ENCODE measurements at regions not wholly inside any gene's neighbourhood (a gene's known extent, or its start where the extent isn't known, plus 50 kb on each side); places are given as distances from the start of the nearest gene placed in this dataset.

DNA sequence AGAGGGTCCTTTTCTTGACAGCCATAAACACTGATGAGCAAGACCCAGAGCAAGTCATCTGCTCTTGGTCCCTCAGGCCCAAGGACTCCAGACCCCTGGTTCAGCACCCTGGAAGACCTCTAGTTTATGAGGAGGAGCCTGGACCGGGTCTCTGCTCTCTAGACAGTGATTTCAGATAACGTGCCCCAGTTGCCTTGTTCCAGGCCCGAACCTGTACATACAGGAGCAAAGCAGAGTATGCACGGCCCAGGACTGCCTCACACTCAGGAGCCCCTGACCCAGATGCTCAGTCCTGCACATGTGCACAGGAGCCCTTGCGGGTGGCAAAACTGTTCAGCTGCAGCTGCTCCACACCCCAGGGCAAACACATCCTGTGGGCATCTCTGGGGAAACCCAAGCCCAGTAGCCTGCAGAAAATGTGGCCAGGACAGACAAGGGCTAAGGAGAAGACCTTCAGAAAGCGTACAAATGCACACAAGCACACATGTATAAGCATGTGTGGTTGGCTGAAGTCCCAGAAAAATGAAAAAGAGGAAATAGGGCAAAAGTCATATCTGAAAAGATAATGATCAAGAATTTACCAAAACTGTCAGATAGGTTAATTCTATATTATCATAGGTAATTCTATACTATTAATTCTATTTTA lies 59.9 kb upstream of the CORO2B start:
- peaks cover 12% of the 10 kb centered on the region for H3K4me1 ChIP-seq (ENCODE audit: control insufficient read depth, insufficient read depth, low read length)
- H3K9me3 ChIP-seq (ENCODE audit: control insufficient read depth, insufficient read depth, low read length) = no peaks in the 10 kb centered on the region
- H3K27ac ChIP-seq (ENCODE audit: low read depth, low read length) = no peak overlapping the region
- no peak for DNase-seq (ENCODE audit: low read depth in 4 of 6, low spot score in 6 of 6)
- WGBS (ENCODE audit: insufficient coverage) = 89% methylated on average over 5 of the region's 6 CpGs
- no peaks in the 10 kb centered on the region for H3K27me3 ChIP-seq (ENCODE audit: control insufficient read depth, insufficient read depth, low read length)
- H3K4me3 ChIP-seq (ENCODE audit: low read depth, low read length) = no peak overlapping the region
- H3K36me3 ChIP-seq (ENCODE audit: control insufficient read depth, insufficient read depth, low read length) = no peaks in the 10 kb centered on the region

DNA sequence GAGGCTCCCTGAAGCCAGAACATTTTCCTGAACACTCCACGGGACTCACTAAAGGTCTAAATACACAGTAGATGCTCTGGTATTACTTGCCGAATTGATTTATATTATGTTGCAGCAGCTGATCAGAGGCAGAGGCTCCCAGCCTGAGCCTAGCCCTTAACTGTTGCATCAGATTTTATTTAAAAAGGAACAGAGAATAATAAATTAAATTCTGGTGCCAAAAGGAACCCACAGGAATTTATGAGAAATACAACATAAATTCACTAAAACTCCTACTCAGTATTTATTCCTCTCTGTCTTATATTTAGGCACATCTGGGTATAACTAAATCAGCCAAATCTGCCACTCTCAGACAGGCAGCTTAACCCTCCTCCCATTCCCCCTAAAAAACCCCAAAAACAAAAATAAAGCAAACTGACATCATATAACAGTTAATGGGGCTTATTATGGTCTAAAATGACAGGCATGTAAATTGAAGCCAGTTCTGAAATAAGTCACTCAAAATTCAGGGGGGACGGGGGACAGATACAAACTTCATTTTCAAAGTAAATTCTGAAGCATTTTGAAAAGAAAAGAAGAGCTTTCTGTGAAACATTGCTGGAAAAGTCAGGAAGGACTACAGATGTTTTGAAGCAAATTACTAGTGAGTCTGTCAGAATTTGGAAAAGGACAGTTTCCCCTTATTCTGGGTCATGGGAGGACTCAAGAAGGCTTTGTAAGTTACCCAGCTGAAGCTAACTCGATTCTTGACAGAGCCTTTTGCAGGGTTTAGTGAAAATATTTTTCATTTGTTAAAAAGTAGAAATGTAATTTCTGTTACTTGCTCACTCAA lies 53.8 kb upstream of the CORO2B start:
- H3K27ac ChIP-seq (ENCODE audit: low read depth, low read length) = no peak overlapping the region
- no CpG with 5 or more reads among the region's 4 CpGs for WGBS (ENCODE audit: insufficient coverage)
- no peak for DNase-seq (ENCODE audit: low read depth in 4 of 6, low spot score in 6 of 6)
- H3K36me3 ChIP-seq (ENCODE audit: control insufficient read depth, insufficient read depth, low read length) = no peaks in the 10 kb centered on the region
- no peaks in the 10 kb centered on the region for H3K27me3 ChIP-seq (ENCODE audit: control insufficient read depth, insufficient read depth, low read length)
- no peaks in the 10 kb centered on the region for H3K9me3 ChIP-seq (ENCODE audit: control insufficient read depth, insufficient read depth, low read length)
- no peaks in the 10 kb centered on the region for H3K4me1 ChIP-seq (ENCODE audit: control insufficient read depth, insufficient read depth, low read length)
- no peak overlapping the region for H3K4me3 ChIP-seq (ENCODE audit: low read depth, low read length)

DNA sequence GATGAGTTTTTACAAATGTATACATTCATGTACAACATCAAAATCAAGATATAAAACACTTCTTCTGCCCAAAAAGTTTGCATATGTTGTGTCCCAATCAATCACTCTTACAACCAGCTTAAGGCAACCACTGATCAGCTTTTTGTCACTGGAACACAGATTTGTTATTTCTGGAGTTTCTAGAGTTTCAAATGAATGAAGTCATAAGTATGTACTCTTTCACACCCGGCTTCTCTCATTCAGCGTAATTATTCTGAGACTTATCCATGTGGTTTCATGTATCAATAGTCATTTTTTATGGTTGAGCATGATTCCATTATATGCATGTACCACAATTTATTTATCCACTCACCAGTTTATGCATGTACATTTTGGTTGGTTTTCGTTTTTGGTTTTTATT lies 53.0 kb upstream of the CORO2B start:
- Histone ChIP-seq H3K27ac (ENCODE audit: low read depth, low read length) (no peak overlapping the region), H3K27me3 (ENCODE audit: control insufficient read depth, insufficient read depth, low read length) (no peaks in the 10 kb centered on the region), H3K36me3 (ENCODE audit: control insufficient read depth, insufficient read depth, low read length) (no peaks in the 10 kb centered on the region), H3K4me1 (ENCODE audit: control insufficient read depth, insufficient read depth, low read length) (no peaks in the 10 kb centered on the region), H3K9me3 (ENCODE audit: control insufficient read depth, insufficient read depth, low read length) (no peaks in the 10 kb centered on the region), H3K4me3 (ENCODE audit: low read depth, low read length) (no peak overlapping the region)
- no CpG with 5 or more reads among the region's 3 CpGs for WGBS (ENCODE audit: insufficient coverage)
- DNase-seq (ENCODE audit: low read depth in 4 of 6, low spot score in 6 of 6) = no peak

DNA sequence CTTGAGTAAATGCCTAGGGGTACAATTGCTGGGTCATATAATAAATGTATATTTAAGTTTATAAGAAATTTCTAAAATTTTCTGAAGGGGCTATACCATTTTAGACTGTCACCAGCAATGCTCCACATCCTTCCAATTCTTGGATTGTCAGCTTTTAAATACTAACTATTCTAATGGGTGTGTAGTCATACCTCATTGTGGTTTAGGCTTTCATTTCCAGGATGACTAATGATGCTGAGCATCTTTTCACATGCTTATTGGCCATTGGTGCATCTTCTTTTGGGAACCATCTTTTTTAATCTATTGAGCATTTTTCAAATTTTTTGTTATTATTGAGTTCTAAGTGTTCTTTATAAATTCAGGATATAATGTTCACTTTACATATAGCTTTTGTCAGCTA lies 52.5 kb upstream of the CORO2B start:
- Histone ChIP-seq H3K27ac (ENCODE audit: low read depth, low read length) (no peak overlapping the region), H3K27me3 (ENCODE audit: control insufficient read depth, insufficient read depth, low read length) (no peaks in the 10 kb centered on the region), H3K9me3 (ENCODE audit: control insufficient read depth, insufficient read depth, low read length) (no peaks in the 10 kb centered on the region), H3K36me3 (ENCODE audit: control insufficient read depth, insufficient read depth, low read length) (no peaks in the 10 kb centered on the region), H3K4me1 (ENCODE audit: control insufficient read depth, insufficient read depth, low read length) (no peaks in the 10 kb centered on the region), H3K4me3 (ENCODE audit: low read depth, low read length) (no peak overlapping the region)
- DNase-seq (ENCODE audit: low read depth in 4 of 6, low spot score in 6 of 6) = no peak

DNA sequence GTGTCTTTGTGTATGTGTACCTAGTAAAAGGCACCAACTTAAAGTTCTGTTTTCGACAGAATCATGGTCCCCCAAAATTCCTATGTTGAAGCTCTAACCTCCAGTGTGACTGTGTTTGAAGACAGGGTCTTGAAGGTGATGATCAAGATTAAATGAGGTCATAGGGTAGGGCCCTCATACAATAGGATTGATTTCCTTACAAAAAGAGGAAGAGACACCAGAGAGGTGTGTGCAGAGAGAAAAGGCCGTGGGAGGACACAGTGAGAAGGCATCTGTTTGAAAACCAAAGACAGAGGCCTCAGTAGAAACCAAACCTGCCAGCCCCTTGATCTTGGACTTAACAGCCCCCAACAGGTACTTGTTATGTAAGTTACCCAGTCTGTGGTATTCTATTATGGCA lies 52.0 kb upstream of the CORO2B start:
- Histone ChIP-seq H3K4me3 (ENCODE audit: low read depth, low read length) (no peak overlapping the region), H3K36me3 (ENCODE audit: control insufficient read depth, insufficient read depth, low read length) (no peaks in the 10 kb centered on the region), H3K4me1 (ENCODE audit: control insufficient read depth, insufficient read depth, low read length) (no peaks in the 10 kb centered on the region), H3K27ac (ENCODE audit: low read depth, low read length) (no peak overlapping the region), H3K27me3 (ENCODE audit: control insufficient read depth, insufficient read depth, low read length) (no peaks in the 10 kb centered on the region), H3K9me3 (ENCODE audit: control insufficient read depth, insufficient read depth, low read length) (no peaks in the 10 kb centered on the region)
- DNase-seq (ENCODE audit: low read depth in 4 of 6, low spot score in 6 of 6) = no peak
- 100% methylated on average over 1 of the region's 2 CpGs for WGBS (ENCODE audit: insufficient coverage)

DNA sequence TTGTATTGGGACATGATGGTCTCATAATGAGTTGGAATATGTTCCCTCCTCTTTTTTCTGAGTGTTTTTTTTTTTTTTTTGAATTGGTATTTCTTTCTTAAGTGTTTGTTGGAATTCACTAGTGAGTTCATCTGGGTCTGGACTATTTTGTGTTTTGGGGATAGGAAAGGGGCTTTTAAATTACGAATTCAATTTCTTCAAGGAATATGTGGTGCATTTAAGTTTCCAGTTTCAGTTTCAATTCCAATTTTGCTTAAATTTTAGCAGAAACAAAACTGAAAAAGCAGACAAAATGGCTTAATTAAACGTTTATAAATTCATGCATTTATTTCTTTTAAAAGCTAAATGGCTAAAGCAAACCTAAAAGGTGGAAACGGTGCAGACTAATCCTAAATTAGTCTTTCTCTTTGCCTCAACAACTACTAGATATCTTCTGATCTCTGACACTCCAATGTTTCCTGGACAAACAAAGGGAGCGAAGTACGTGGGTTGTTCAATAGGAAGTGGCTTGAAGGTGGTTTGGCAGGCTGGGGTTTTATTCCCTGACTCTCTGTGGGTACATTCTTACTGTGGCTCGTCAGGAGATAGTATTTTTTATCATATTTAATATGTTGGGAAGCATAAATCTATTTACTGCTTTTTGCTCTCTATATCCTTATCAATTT lies 50.0 kb upstream of the CORO2B start:
- WGBS (ENCODE audit: insufficient coverage) = no CpG with 5 or more reads among the region's 6 CpGs
- H3K36me3 ChIP-seq (ENCODE audit: control insufficient read depth, insufficient read depth, low read length) = no peaks in the 10 kb centered on the region
- no peak overlapping the region for H3K27ac ChIP-seq (ENCODE audit: low read depth, low read length)
- H3K27me3 ChIP-seq (ENCODE audit: control insufficient read depth, insufficient read depth, low read length) = no peaks in the 10 kb centered on the region
- no peaks in the 10 kb centered on the region for H3K4me1 ChIP-seq (ENCODE audit: control insufficient read depth, insufficient read depth, low read length)
- H3K9me3 ChIP-seq (ENCODE audit: control insufficient read depth, insufficient read depth, low read length) = no peaks in the 10 kb centered on the region
- H3K4me3 ChIP-seq (ENCODE audit: low read depth, low read length) = no peak overlapping the region
- DNase-seq (ENCODE audit: low read depth in 4 of 6, low spot score in 6 of 6) = no peak
